HG03520 (cell line): ENCODE measurements at regions not wholly inside any gene's neighbourhood (a gene's known extent, or its start where the extent isn't known, plus 50 kb on each side); places are given as distances from the start of the nearest gene placed in this dataset.
"Not testable (repeated sequence)": the region's sequence is repeated elsewhere in the genome, so short reads cannot be mapped to it uniquely, and the experiment has no call there.

ENCODE experiments used
- ATAC-seq: cut with Tn5 transposase; IDR thresholded peaks from one replicate; pipeline ENCODE4 v1.9.1; 2021; ENCODE audit warnings: mild to moderate bottlenecking, moderate library complexity; ENCODE audit not compliant: unreplicated experiment

DNA sequence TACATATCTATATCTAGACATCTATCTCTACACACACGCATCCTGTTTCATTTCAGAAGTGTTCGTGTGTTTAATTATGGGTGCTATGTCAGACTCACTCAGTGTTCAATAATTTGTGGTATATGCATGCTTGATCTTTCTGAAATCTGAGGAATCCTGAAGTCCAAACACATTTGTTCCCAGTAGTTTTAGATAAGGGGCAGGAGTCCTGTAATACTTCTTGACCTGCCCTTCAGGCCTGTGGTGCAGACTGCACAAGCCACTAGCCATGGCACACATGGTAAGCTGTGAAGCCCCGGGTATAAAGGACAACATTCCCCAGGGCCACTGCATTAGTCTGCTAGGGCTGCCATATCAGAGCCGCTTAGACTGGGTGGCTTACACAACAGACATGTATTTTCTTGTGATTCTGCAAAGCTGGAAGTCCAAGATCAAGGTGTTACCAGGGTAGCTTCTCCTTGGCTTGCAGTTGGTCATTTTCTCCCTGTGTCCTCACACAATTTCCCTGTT is 267.2 kb downstream of the RHOU start:
- no peak for ATAC-seq

DNA sequence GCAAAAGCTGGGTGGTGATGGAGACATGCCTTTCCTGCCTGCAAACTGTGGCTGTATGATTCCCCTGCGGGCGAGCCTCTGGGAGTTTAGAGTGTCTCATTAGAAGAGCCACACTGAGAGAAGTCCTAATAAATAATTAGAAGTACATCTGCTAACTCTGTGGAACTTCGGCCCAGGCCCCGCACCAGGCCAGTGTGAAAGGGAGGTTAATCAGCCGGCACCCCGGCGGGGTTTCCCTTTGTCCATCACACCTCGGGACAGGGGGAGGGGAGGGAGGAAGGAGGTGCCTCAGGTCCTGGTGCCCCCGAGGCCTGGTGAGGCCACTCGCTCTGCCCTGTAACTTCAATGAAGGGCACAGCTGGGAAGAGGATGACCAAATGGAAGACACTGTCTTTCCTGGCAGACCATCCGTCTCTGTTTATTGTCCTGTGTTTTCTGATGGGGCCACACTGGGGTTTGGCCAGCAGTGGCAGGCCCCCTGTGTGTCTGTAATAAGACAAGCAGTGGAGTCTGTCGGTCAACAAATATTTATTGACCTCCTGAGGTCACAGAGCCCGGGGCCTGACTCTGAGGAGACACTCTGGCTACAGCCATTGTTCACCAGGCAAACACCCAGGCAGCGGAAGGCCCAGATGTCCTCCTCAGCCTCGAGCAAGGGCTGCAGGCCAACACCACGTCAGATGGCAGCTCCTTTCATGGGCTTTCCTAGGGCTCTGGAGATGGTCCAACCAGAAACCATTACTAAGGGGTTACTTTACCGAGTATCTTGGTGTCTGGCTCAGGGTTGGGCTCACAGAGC is 267.5 kb upstream of the RAB4A start:
- ATAC-seq: no peak

DNA sequence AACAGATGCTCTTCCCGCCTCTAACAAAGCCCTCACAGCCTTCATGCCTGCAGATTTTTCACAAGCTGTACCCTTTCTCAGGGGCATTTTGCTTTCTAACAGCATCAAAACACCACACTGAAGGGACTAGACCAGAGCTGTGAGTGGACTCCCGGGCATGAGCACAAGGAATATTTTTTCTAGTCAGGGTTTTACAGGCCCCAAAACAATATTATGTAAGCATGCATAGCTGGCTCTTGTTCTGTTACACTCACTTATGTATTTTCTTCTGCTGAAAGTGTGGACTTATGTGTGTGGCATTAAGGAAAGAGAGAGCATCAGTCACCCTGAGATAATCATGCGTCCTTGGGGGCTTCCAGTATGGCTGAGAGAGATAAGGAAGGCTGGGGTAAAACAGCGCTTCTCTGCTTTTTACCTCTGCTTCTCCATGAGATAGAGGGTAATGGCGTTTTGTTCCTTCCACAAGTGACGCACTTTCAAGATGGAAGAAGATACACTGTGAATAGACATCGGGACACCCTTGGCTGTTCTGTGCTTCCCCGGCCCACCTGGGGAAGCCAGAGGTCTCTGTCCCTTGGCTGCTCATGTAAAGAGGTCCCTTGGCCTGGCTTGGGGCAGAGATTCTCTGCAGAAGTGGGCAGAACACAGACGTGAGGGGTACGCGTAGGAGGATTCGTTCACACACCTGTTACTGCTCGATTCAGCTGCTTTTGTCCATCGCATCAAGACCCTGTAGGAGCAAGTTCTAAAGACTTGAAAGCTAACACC is 266.7 kb upstream of the RAB4A start:
- ATAC-seq: no peak

DNA sequence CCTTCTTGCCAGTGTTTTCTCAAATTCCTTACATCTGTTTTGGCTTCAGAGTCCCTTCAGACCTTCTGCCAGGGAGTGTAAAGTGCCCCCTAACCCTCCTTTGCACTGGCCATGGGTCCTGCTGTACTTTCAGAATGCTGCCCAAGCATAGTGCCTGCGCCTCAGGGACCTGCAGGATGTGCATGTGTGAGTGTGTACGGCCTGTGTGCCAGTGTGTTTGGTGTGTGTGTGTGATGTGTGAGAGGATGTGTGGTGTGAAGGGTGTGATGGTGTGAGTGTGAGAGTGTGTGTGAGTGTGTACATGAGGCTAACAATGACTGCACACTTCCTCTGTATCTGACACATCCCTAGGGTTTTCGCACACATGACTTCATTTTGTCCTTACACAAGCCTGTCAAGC is 265.8 kb upstream of the RAB4A start:
- ATAC-seq: no peak

DNA sequence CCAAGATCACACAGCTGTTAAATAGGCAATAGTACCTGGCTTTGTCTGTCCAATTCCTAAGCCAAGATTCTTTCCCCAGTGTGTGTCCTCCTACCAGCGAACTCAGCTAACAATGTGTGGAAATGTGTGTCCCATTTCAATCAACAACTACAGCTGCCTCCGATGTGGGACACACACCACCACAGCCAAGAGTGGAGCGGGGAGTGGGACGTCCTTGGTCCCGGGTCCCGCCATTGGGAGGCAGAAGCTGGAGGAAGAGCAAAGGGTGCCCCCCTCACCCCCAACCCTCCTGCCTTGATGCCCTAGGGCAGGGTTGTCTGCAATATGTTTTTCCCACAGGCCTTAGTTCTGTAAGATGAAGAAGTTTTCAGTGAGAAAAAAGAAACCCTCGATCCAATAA is 265.4 kb upstream of the RAB4A start:
- no peak for ATAC-seq

DNA sequence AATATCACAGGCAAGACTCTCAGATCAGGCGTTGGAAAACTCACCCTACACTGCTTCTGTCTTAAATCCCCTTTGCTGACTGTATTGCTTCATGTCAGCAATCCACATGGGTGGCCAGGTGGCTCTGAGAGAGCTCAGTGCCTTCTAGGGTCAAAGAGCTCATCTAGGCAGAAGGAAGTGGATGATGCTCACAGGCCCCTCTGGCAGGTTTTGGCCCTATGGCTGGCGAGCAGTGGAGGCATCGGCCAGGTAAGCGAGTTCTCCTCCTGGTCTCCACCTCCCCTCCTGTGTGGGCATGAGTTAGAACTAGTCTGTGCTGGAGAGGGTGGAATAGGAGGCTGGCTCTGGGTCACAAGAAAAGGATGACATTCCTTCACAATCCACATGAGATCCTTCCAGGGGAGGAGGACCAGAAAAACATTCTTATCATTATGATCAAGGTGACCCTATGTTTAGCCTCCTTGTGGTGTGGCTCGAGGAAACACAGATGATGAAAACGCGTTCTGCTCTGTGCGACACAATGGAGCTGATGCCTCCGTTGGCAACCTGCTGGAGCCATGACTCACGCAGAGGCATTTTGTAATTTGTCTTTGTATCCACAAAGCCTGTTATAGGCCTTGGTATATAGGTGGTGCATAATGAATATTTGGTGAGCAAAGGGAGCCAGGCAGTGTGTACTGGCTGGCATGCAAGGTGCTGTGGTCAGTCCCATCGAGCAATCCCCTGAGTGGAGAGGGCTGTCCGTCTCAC is 264.6 kb upstream of the RAB4A start:
- no peak for ATAC-seq

DNA sequence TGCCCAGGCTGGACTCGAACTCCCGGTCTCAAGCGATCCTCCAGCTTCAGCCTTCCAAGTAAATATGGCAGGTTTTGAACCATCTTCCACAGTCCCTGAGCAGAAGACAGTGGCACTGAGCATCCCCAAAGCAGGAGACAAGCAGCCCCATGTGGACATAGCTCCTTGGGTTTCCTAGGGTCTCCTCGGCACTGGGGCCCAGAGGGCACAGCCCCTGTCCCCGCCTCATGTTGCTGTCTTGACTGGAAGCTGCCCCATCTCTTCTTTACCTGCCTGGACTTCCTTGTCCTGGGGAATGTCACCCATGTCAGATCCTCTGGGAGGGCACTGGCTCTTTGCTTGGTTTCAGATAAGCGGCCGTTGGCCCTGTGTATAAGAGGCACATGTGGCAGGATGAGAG is 263.7 kb upstream of the RAB4A start:
- ATAC-seq: no peak

DNA sequence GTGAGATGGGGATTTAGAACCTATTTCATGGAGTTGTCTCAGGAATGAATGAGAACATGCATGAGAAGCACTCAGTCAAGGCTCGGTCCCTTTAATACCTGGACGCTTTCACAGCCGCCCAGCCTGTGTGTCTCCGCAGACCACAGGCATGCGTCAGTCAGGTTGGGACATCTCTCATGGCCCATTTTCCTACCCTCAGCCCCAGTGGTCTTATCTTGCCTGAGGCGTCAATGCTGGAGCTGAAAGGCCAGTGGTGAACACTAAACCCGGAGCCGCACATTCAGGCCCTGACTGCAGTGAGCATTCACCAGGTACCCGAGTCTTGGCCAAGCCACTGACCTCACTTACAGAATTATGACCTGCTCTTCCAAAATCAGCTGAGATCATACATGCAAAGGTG is 263.2 kb upstream of the RAB4A start:
- ATAC-seq: no peak

DNA sequence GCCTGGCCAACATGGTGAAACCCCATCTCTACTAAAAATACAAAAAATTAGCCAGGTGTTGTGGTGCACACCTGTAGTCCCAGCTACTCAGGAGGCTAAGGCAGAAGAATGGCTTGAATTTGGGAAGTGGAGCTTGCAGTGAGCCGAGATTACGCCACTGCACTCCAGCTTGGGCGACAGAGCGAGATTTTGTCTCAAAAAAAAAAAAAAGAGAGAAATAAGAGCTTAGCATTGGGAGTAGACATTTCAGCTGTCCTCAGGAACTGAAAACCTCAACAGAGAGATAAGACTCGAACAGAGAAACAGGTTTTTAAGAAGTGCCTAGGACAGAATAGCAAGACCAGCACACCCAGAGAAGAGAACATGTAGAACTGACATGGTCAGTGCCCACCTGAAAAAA is 262.6 kb upstream of the RAB4A start:
- ATAC-seq: not testable (repeated sequence)

DNA sequence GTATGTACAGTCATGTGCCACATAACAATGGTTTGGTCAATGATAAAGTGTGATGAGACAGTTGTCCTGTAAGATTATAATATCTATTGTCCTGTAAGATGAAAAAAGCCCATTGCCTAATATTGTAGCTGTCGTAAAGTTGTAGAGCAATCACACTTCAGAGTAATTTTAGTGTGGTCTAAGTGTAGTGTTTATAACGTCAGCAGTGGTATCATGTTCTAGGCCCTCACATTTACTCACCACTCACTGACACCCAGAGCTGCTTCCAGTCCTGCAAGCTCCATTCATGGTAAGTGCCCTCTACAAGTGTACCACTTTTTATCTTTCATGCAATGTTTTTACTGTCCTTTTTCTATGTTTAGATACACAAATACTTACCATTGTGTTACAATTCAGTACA is 259.9 kb upstream of the RAB4A start:
- no peak for ATAC-seq

DNA sequence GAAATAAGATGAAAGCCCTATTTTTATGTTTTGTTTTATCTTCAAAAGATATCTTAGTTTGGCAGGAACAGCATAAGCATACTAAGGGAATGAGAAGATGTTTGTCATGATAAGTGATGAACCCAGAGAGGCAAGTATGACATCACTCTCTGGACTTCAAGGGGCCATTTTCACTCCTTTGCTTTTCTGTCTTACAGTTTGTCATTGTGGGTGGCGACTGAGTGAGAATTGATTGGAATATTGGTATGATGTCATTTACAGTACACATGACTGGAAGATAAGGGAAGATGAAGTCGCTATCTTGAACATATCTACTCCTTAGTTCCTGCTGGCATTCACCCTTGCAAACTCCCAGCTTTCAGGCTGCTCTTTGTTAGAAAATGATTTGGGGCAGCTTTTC is 258.1 kb upstream of the RAB4A start:
- no peak for ATAC-seq

DNA sequence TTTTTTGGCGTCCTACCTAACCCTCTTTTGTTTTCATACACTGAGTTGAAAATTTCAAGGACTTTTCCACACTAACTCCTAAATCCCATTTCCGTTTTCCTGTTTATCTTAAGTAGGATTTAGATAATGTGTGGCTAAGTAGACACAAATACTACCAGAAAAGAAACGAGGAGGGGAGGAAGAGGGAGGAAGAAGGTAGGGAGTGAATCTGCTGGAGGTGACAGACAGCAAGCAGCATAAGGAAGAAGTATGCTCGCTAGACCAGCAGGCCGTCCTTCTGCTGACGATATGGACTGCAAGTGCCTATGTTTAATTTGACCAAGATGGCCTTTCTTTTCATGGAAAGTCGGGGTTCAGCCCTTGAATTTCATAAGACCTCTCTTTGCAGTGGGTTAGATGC is 256.9 kb upstream of the RAB4A start:
- ATAC-seq: no peak

DNA sequence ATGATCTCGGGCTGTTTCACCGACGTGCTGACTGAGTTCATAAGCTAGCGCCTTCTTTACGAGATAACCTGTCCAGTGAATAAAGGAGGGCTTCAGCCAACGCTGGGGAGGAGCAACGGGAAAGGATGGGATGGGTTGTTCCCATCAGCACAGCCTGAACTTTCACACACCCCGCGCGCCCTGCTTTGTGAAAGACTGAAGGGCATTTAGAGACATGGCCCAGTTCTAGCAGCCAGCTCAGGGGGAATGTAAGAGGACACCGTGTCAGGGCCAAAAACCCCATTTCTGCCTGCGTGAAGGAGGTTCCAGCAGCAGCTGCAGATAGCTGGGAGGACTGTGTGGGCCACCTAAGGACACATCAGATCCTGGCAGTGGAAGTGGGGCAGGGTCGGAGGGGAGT is 255.1 kb upstream of the RAB4A start:
- no peak for ATAC-seq

DNA sequence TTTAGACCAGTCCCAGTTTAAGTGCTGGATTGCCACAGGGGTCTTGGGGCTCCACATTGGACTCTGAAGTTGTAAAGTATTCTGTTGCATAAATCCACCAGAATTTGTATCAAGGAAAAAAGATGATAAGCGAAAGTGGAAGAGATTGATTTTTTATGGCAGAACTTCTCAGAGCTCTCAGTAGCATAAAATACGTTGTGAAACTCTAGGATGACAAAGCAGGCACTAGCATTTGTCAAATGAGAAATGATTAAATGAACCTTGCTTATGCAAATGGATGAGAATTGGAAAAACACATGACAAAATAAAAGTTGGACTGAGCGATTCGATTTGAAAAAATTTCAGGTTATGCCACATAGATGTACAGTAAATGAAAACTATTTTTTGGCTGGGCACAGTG is 253.8 kb upstream of the RAB4A start:
- ATAC-seq: no peak

DNA sequence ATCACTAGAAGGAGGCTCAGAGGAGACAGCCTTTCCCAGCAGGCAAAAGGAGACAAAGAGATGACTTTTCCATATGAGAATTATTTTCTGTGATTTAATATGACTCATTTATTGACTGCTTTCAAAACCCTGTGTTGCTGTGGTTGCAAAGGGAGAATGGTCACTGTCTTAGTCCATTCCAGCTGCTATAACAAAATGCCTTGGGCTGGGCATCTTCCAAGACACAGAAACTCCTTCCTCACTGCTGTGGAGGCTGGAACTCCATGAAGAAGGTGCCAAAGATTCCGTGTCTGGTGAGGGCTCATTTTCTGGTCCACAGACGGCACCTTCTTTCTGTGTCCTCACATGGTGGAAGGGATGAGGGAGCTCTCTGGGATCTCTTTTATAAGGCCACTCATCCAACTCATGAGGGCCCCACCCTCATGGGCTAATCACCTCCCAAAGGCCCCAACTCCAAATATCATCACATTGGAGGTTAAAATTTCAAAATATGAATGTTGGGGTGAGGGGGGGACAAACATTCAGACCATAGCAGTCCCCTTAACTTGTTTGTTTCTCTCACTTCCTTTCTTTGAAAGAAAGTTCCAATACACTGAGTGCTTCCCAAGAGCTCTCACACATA is 252.1 kb upstream of the RAB4A start:
- ATAC-seq: no peak

DNA sequence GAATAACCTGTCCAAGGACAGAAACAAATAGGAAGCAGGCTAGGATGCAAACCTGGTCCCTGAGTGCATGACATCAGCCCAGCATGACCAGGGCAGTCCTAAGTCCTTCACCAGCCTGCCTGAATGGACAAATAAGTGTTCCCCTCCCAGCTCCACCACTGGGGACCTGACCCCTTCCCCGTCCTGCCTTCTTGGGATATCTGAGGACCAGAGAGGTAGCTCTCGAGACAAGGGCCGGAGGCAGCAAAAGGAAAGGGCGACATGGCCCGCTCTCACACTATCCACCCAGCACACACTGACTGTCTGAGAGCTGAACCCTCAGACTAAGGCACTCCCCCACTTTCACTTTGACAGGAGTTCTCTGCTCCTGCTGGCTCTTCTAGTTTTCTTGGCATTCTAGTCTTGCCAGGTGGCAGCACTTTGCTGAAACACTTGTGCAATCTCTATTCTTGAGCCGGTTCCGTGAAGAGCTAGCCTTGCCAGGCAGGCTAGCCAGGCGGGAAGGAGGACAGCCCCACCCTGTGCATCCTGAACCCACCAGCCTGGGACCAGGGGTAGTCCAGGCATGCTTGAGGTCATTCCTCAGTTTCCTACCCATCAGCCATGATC is 251.1 kb upstream of the RAB4A start:
- no peak for ATAC-seq

DNA sequence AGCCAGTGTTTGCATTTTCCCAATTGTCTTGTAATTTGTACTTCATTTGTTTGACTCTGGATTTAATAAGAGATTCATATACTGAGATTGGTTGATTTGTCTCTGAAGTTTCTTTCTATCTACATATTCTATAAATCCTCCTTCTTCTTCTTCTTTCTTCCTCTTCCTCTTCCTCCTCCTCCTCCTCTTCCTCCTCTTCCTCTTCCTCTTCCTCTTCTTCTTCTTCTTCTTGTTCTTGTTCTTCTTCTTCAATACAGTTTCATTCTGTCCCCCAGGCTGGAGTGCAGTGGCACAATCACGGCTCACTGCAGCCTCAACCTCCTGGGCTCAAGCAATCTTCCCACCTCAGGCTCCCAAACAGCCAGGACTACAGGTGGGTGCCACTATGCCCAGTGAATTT is 249.9 kb upstream of the RAB4A start:
- not testable (repeated sequence) for ATAC-seq

DNA sequence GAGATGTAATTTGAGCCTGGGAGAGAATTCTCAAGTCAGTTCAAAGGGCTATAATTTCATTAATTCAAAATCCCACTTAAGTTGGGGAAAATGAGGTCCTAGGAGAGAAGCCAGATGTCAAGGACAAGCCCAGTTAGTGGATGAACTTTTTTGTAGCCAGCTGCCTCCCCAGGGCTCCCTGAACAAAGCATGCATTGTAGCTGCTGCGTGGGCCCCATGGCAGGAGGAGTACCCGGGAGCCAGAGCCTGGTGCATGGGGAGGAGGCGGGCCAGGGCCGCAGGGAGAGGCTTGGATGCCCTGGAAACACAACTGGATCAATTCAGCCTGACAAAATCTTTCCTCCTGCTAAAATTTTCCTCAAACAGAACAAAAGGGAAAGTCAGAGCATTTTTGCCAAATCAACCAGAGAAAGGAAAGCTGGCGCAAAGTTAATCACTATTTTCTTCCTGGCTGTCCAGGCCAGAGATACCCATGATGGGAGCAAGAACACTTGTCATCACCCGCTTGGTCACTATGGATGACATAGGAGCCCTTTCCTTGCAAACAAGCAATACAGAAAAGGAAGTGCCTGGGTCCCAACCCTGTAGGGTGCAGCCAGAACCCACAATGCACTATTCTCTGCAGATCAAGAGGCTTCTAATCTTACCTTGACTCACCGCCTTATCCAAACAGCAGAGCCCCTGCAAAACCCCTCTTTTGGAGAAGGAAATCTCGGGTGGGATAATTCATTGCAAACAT is 248.1 kb upstream of the RAB4A start:
- ATAC-seq: no peak

DNA sequence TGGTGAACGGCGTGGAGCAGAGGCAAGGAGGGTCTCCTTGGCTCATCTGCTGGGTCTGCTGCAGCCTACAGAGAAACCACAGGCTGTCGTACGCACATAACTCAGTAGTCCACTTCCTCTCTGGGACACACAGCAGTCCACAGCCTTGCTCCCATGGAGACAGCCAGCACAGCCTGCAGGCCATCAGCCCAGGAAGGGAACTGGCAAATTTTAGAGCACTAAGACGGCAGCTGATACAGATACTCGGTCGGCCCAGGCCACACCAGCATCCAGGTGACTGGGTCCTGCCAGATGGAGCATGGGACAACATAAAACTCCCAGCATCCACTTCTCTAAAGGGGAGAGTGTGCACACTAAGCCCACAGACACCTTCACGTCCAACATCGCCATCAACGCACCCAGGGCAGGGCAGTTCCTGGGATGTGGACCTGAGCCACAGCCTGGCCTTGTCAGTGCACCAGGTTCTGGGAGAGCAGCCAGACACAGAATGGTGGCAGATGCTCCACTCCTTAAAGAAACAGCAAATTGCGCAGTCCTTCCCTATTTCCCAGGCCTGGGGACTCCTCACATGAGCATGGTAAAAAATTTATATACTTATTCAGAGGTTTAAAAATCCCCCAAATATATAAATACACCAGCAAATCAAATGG is 247.1 kb upstream of the RAB4A start:
- no peak for ATAC-seq
